HepG2 (cell line): ENCODE measurements at regions not wholly inside any gene's neighbourhood (a gene's known extent, or its start where the extent isn't known, plus 50 kb on each side); places are given as distances from the start of the nearest gene placed in this dataset.

Experiments
- ATAC-seq: fragments of 200-7000 bp; cut with Tn5 transposase; 3 replicates; pipeline ENCODE4 v1.9.1; 2020; ENCODE audit warnings: mild to moderate bottlenecking, moderate library complexity
- BruUV-seq: library from RNA; stranded (reverse); fragments of 400-500 nt; replicated peaks from 2 replicates; lab custom pipeline; 2021; lab: Mats Ljungman, UMichigan
- CTCF ChIA-PET: fragments of 300-600 bp; formaldehyde crosslinking; extraction: SDS; loops from one replicate; lab custom pipeline; 2021; ENCODE audit warnings: low total read pairs, inconsistent platforms, low intra/inter-chr PET ratio; lab: Yijun Ruan, JAX
- POLR2A ChIA-PET: fragments of 350-600 bp; sonication (Branson Sonifier 250); formaldehyde crosslinking; loops from one replicate; lab custom pipeline; 2020; ENCODE audit warnings: antibody characterized with exemption, inconsistent platforms; lab: Yijun Ruan, JAX
- DNase-seq: peaks from one replicate; pipeline ENCODE4 v3.0.0-alpha.2; 2015; ENCODE audit warnings: low spot score
- FAIRE-seq: peaks from 3 replicates; lab custom pipeline; 2011; peaks lifted over from hg19 to GRCh38; lab: Jason Lieb, UNC
- H2AFZ ChIP-seq: one replicate; pipeline ENCODE4 v1.6.1; 2011; ENCODE audit warnings: low read length, inconsistent platforms
- H3K27ac ChIP-seq: fragments of 300-600 bp; 3 replicates; pipeline ENCODE4 v1.8.0; 2011; ENCODE audit warnings: mixed run types, mild to moderate bottlenecking, mixed read lengths, low read length, inconsistent platforms; ENCODE audit not compliant: insufficient read depth; ENCODE audit errors: extremely low read length
- H3K27me3 ChIP-seq, 2 experiments: fragments of 200-600 bp in 1 of 2; 2 replicates in 1 of 2; 3 replicates in 1 of 2; pipeline versions ENCODE4 v1.6.0 to v1.8.0; 2011; ENCODE audit warnings: low read length in 2 of 2, mild to moderate bottlenecking in 2 of 2, moderate library complexity in 2 of 2, inconsistent platforms in 1 of 2; ENCODE audit not compliant: insufficient read depth in 2 of 2, control insufficient read depth in 1 of 2
- H3K36me3 ChIP-seq, 2 experiments: fragments of 200-600 bp in 1 of 2; replicated peaks in 1 of 2; 2 replicates in 1 of 2; 3 replicates in 1 of 2; pipeline versions ENCODE4 v1.5.1 to v1.8.0; 2011; ENCODE audit warnings: low read length in 2 of 2, inconsistent platforms in 1 of 2; ENCODE audit not compliant: insufficient read depth in 2 of 2, control insufficient read depth in 1 of 2
- H3K4me1 ChIP-seq: 2 replicates; pipeline ENCODE4 v1.5.1; 2012; ENCODE audit warnings: low read length, inconsistent platforms; ENCODE audit not compliant: insufficient read depth
- H3K4me2 ChIP-seq: 2 replicates; pipeline ENCODE4 v1.6.0; 2011; ENCODE audit warnings: low read depth, low read length, inconsistent platforms
- H3K4me3 ChIP-seq, 3 experiments: fragments of 200-600 bp in 1 of 3; sonication (generic), shearing (Covaris generic) in 1 of 3; replicated peaks in 1 of 3; 2 replicates each; pipeline ENCODE4 v1.5.1; 2011 to 2016; ENCODE audit warnings: low read length in 3 of 3, inconsistent platforms in 2 of 3, low read depth in 2 of 3, mild to moderate bottlenecking in 2 of 3, control low read depth in 1 of 3, mixed read lengths in 1 of 3; ENCODE audit not compliant: insufficient read depth in 1 of 3
- H3K79me2 ChIP-seq: one replicate; pipeline ENCODE4 v1.6.1; 2011; ENCODE audit warnings: low read length, inconsistent platforms; ENCODE audit not compliant: insufficient read depth
- H3K9ac ChIP-seq: 2 replicates; pipeline ENCODE4 v1.6.0; 2011; ENCODE audit warnings: mild to moderate bottlenecking, low read depth, low read length, inconsistent platforms; ENCODE audit not compliant: insufficient read depth
- H3K9me3 ChIP-seq: 2 replicates; pipeline ENCODE4 v1.5.1; 2012; ENCODE audit warnings: mild to moderate bottlenecking, low read length
- H4K20me1 ChIP-seq: 2 replicates; pipeline ENCODE4 v1.6.0; 2011; ENCODE audit warnings: inconsistent platforms, mild to moderate bottlenecking, low read length, moderate library complexity; ENCODE audit not compliant: insufficient read depth
- BCL6 ChIP-seq: IDR thresholded peaks from 2 replicates; pipeline ENCODE4 v1.6.1; 2016; ENCODE audit warnings: missing genetic modification reagents, missing compliant biosample characterization
- DMAP1 ChIP-seq: IDR thresholded peaks from 2 replicates; pipeline ENCODE4 v1.6.1; 2016
- EZH2 ChIP-seq: conservative IDR thresholded peaks from 2 replicates; pipeline ENCODE4 v1.6.1; 2012; ENCODE audit warnings: mild to moderate bottlenecking, low read depth, low read length, moderate library complexity
- HNF4G ChIP-seq, 2 experiments: sonication (generic) in 1 of 2; formaldehyde crosslinking in 1 of 2; IDR thresholded peaks; 2 replicates each; pipeline versions ENCODE4 v1.4.0 to v1.6.1; 2011 to 2020; ENCODE audit warnings: borderline replicate concordance in 2 of 2, low read depth in 2 of 2, mild to moderate bottlenecking in 2 of 2, low read length in 1 of 2, missing genetic modification reagents in 1 of 2, moderate library complexity in 1 of 2
- ISL2 ChIP-seq: sonication (generic); formaldehyde crosslinking; IDR thresholded peaks from 2 replicates; pipeline ENCODE4 v1.5.0; 2020; ENCODE audit warnings: missing genetic modification reagents
- PHF20 ChIP-seq: sonication (generic); formaldehyde crosslinking; IDR thresholded peaks from 2 replicates; pipeline ENCODE4 v1.5.0; 2020; ENCODE audit warnings: mild to moderate bottlenecking, missing genetic modification reagents
- SP2 ChIP-seq: sonication (generic); formaldehyde crosslinking; IDR thresholded peaks from 2 replicates; pipeline ENCODE4 v1.5.1; 2020; ENCODE audit warnings: mild to moderate bottlenecking, missing genetic modification reagents
- STAT6 ChIP-seq: sonication (generic); formaldehyde crosslinking; IDR thresholded peaks from 2 replicates; pipeline ENCODE4 v1.4.0; 2020; ENCODE audit warnings: missing genetic modification reagents, mild to moderate bottlenecking, borderline replicate concordance
- TAF1 ChIP-seq: sonication (generic); formaldehyde crosslinking; IDR thresholded peaks from 2 replicates; pipeline ENCODE4 v1.4.0; 2020; ENCODE audit warnings: missing genetic modification reagents
- TGIF2 ChIP-seq: IDR thresholded peaks from 2 replicates; pipeline ENCODE4 v1.6.1; 2016; ENCODE audit warnings: control low read depth, missing compliant biosample characterization
- TRIM22 ChIP-seq: fragments of 450-650 bp; IDR thresholded peaks from 2 replicates; pipeline ENCODE4 v1.6.1; 2017
- XRCC5 ChIP-seq: fragments of 200-400 bp; formaldehyde crosslinking; optimal IDR thresholded peaks from 2 replicates; pipeline ENCODE3; 2017; ENCODE audit warnings: mild to moderate bottlenecking, low read length
- ZNF121 ChIP-seq: sonication (generic); formaldehyde crosslinking; IDR thresholded peaks from 2 replicates; pipeline ENCODE4 v1.5.0; 2020; ENCODE audit warnings: mild to moderate bottlenecking, missing genetic modification reagents
- ZNF160 ChIP-seq: sonication (generic); formaldehyde crosslinking; IDR thresholded peaks from 2 replicates; pipeline ENCODE4 v1.8.0; 2022; ENCODE audit warnings: mild to moderate bottlenecking, inconsistent platforms, missing genetic modification reagents
- WGBS: methylation state at CpG from one replicate; pipeline ENCODE4 v1.1.6; 2017; ENCODE audit warnings: low lambda C conversion rate; 5-methylcytosine and 5-hydroxymethylcytosine counted together
- in situ Hi-C: cut with HindIII; loops from 2 replicates; pipeline ENCODE4 v1.10.0; 2017; ENCODE audit warnings: low pct_unique_long_range_greater_than_20kb; ENCODE audit not compliant: extremely low pct_ligation_motif_present
- intact Hi-C: fragments of 100-400 bp; cut with micrococcal nuclease; formaldehyde crosslinking; loops from one replicate; pipeline ENCODE4 v1.10.0; 2022; ENCODE audit not compliant: unreplicated experiment
- TF ChIP-seq, protein P1 (sequence below): sonication (generic); formaldehyde crosslinking; conservative IDR thresholded peaks from 2 replicates; pipeline ENCODE4 v1.8.0; 2022; ENCODE audit warnings: low read depth, missing genetic modification reagents
- TF ChIP-seq, protein P2 (sequence below): sonication (generic); formaldehyde crosslinking; conservative IDR thresholded peaks from 2 replicates; pipeline ENCODE4 v1.8.0; 2022; ENCODE audit warnings: mild to moderate bottlenecking, moderate library complexity, missing genetic modification reagents
- TF ChIP-seq, protein P3 (sequence below): sonication (generic); formaldehyde crosslinking; conservative IDR thresholded peaks from 2 replicates; pipeline ENCODE4 v1.8.0; 2022; ENCODE audit warnings: missing genetic modification reagents

GRCh38 chr11:128291835-128292234 is 295.5 kb downstream of the ETS1 start:
- no peak overlapping the region for H3K4me3 ChIP-seq
- TF ChIP-seq DMAP1 (CRISPR knock-in tag): no peak
- no peak for TF ChIP-seq TGIF2 (CRISPR knock-in tag)
- no peak for TF ChIP-seq STAT6 (CRISPR knock-in tag)
- no peak for TF ChIP-seq EZH2
- TF ChIP-seq SP2 (CRISPR knock-in tag): no peak
- TF ChIP-seq, protein P1, sequence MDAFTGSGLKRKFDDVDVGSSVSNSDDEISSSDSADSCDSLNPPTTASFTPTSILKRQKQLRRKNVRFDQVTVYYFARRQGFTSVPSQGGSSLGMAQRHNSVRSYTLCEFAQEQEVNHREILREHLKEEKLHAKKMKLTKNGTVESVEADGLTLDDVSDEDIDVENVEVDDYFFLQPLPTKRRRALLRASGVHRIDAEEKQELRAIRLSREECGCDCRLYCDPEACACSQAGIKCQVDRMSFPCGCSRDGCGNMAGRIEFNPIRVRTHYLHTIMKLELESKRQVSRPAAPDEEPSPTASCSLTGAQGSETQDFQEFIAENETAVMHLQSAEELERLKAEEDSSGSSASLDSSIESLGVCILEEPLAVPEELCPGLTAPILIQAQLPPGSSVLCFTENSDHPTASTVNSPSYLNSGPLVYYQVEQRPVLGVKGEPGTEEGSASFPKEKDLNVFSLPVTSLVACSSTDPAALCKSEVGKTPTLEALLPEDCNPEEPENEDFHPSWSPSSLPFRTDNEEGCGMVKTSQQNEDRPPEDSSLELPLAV (CRISPR knock-in tag): no peak
- TF ChIP-seq PHF20 (CRISPR knock-in tag): no peak
- TF ChIP-seq TRIM22: no peak
- no peak for TF ChIP-seq BCL6
- no peak for TF ChIP-seq ISL2 (CRISPR knock-in tag)
- no peak for TF ChIP-seq ZNF121 (CRISPR knock-in tag)
- no peak for TF ChIP-seq XRCC5
- no peak for TF ChIP-seq ZNF160 (CRISPR knock-in tag)
- TF ChIP-seq, protein P2, sequence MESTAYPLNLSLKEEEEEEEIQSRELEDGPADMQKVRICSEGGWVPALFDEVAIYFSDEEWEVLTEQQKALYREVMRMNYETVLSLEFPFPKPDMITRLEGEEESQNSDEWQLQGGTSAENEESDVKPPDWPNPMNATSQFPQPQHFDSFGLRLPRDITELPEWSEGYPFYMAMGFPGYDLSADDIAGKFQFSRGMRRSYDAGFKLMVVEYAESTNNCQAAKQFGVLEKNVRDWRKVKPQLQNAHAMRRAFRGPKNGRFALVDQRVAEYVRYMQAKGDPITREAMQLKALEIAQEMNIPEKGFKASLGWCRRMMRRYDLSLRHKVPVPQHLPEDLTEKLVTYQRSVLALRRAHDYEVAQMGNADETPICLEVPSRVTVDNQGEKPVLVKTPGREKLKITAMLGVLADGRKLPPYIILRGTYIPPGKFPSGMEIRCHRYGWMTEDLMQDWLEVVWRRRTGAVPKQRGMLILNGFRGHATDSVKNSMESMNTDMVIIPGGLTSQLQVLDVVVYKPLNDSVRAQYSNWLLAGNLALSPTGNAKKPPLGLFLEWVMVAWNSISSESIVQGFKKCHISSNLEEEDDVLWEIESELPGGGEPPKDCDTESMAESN (CRISPR knock-in tag): no peak
- TF ChIP-seq HNF4G (IDR thresholded peaks at IDR 0.05; ENCODE audit: borderline replicate concordance, low read depth, low read length): no peak
- TF ChIP-seq HNF4G (CRISPR knock-in tag; IDR thresholded peaks at IDR 0.05; ENCODE audit: borderline replicate concordance, low read depth): no peak
- TF ChIP-seq, protein P3, sequence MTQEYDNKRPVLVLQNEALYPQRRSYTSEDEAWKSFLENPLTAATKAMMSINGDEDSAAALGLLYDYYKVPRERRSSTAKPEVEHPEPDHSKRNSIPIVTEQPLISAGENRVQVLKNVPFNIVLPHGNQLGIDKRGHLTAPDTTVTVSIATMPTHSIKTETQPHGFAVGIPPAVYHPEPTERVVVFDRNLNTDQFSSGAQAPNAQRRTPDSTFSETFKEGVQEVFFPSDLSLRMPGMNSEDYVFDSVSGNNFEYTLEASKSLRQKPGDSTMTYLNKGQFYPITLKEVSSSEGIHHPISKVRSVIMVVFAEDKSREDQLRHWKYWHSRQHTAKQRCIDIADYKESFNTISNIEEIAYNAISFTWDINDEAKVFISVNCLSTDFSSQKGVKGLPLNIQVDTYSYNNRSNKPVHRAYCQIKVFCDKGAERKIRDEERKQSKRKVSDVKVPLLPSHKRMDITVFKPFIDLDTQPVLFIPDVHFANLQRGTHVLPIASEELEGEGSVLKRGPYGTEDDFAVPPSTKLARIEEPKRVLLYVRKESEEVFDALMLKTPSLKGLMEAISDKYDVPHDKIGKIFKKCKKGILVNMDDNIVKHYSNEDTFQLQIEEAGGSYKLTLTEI (CRISPR knock-in tag): no peak
- no peak for TF ChIP-seq TAF1
- TF ChIP-seq, all 625 proteins: peak for 0
- FAIRE-seq: no peak
- Histone ChIP-seq H3K27me3 (peaks cover 0 to 8% of the 10 kb centered on the region in 2 experiments; a peak in 1 of 5 replicates), H3K9me3 (no peaks in the 10 kb centered on the region), H3K36me3 (no peaks in the 10 kb centered on the region), H3K4me2 (no peak overlapping the region), H3K4me1 (peaks cover 12% of the 10 kb centered on the region), H3K79me2 (no peaks in the 10 kb centered on the region), H3K9ac (no peak overlapping the region), H2AFZ (no peak overlapping the region), H3K27ac (no peak overlapping the region), H4K20me1 (no peaks in the 10 kb centered on the region)
- no peak for DNase-seq
- in situ Hi-C loops (no loop called here), intact Hi-C loops (loop anchor here (2.0 to 5.0 kb wide), 3 partner anchors 43 to 539 kb away; no protein-coding TSS in a partner anchor)
- ChIA-PET CTCF (no interaction called here), POLR2A (no interaction called here)
- ATAC-seq: no peak
- no TSS peak for BruUV-seq
- WGBS: 4% methylated on average over 7 of the region's 7 CpGs
